ENCODE measurements at regions not wholly inside any gene's neighbourhood (a gene's known extent, or its start where the extent isn't known, plus 50 kb on each side); places are given as distances from the start of the nearest gene placed in this dataset.

DNA sequence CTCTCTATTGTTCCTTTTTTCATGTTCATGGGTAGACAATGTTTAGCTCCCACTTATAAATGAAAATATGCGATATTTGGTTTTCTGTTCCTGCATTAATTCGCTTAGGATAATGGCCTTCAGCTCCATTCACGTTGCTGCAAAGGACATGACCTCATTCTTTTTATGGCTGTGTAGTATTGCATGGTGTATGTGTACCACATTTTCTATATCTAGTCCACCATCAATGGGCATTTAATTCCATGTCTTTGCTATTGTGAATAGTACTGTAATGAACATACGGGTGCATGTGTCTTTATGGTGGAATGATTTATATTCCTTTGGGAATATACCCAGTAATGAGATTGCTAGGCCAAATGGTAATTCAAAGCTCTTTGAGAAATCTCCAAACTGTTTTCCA lies 392.0 kb downstream of the EFNA5 start:
- TF ChIP-seq CTCF (IDR thresholded peaks at IDR 0.05; ENCODE audit: low read depth, low read length, missing control alignments), result no peak
- H3K4me3 ChIP-seq (replicated peaks; ENCODE audit: low read depth, low read length), result no peak overlapping the region
- no peak for DNase-seq (ENCODE audit: extremely low read depth, low read depth)

DNA sequence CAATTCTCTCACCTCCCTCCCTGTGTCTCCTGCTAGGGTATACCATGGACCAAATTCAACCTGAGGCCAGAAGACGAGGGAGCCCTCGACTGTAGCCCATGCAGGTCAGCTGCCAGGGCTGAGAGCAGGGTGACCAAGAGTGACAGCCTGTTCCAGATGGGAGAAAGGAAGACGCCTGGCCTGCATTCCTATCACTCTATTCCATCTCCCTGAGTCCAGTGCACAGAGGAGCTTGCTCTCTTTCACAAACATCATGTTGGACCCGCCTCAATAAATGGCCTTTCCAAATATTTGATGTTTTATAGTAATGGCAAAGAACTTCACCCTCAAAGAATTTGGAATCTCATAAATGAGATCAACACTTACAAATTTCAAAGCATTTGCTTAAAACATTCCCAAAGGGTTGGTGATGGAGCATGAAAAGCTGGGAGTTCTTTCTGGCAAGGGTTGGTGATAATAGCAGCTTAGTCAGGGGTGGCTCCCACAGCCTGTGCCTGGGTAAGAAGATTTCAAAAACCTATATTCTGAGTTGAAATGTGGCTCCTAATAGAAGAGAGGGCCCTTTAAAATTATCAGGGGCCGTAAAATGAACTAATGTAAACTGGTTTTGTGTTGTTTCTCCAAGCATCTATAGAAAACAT lies 393.1 kb downstream of the EFNA5 start:
- H3K4me3 ChIP-seq (replicated peaks; ENCODE audit: low read depth, low read length), result no peak overlapping the region
- DNase-seq (ENCODE audit: extremely low read depth, low read depth), result no peak
- no peak for TF ChIP-seq CTCF (IDR thresholded peaks at IDR 0.05; ENCODE audit: low read depth, low read length, missing control alignments)

DNA sequence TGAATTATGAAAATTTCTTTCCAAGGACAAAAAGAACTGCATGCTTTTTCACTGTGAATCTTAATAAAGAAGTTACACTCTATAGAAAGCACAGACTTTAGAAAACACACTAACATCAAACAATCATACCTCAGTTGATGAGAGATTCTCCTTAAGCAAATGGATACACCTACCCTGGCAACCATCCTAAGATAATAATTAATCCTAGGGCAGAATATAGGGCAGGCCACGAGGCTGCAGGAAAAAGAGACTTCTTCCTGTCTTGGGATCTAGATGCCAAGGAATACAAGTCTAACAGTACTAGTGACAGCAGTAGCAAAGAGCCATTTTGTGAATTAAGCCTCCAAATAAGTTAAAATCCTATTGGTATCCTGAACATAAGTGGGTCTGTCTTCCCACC lies 395.4 kb downstream of the EFNA5 start:
- no peak for DNase-seq (ENCODE audit: extremely low read depth, low read depth)
- no peak for TF ChIP-seq CTCF (IDR thresholded peaks at IDR 0.05; ENCODE audit: low read depth, low read length, missing control alignments)
- H3K4me3 ChIP-seq (replicated peaks; ENCODE audit: low read depth, low read length), result no peak overlapping the region

- TF ChIP-seq CTCF (IDR thresholded peaks at IDR 0.05; ENCODE audit: low read depth, low read length, missing control alignments), result no peak
- no peak overlapping the region for H3K4me3 ChIP-seq (replicated peaks; ENCODE audit: low read depth, low read length)
- no peak for DNase-seq (ENCODE audit: extremely low read depth, low read depth)
These were observed 396.2 kb downstream of the EFNA5 start for GRCh38 chr5:107274571-107274970.

DNA sequence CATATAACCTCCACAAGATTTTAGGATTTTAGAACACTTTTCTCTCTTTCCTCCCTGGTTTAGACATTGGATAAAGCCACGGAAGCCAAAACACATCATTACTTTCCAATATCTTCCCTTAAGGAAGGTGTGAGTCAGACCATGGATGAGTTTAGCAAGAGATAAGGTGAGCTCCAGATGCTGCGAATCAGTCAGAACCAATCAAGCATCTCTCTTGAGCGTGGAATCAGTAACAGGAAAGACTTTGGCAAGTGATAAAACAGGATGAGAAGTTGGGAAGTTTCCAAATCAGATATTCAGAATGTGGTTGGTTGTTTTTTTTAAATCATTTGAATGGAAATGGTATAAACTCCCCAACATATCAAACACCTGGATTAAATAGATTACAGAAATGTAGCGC lies 397.8 kb downstream of the EFNA5 start:
- DNase-seq (ENCODE audit: extremely low read depth, low read depth), result no peak
- no peak for TF ChIP-seq CTCF (IDR thresholded peaks at IDR 0.05; ENCODE audit: low read depth, low read length, missing control alignments)
- no peak overlapping the region for H3K4me3 ChIP-seq (replicated peaks; ENCODE audit: low read depth, low read length)

- DNase-seq (ENCODE audit: extremely low read depth, low read depth), result no peak
- no peak overlapping the region for H3K4me3 ChIP-seq (replicated peaks; ENCODE audit: low read depth, low read length)
- TF ChIP-seq CTCF (IDR thresholded peaks at IDR 0.05; ENCODE audit: low read depth, low read length, missing control alignments), result no peak
These were observed 398.2 kb downstream of the EFNA5 start for GRCh38 chr5:107272509-107272908.

Measured in HFF-Myc (cell line).